ENCODE measurements at regions not wholly inside any gene's neighbourhood (a gene's known extent, or its start where the extent isn't known, plus 50 kb on each side); places are given as distances from the start of the nearest gene placed in this dataset.

- POLR2A ChIA-PET: no interaction called here
- H3K9ac ChIP-seq (ENCODE audit: low read length): no peak overlapping the region
- TF ChIP-seq CBX3 (IDR thresholded peaks at IDR 0.05; ENCODE audit: low read depth) (no peak), ELF1 (IDR thresholded peaks at IDR 0.05; ENCODE audit: borderline replicate concordance, low read depth) (no peak), POLR2AphosphoS5 (IDR thresholded peaks at IDR 0.05; ENCODE audit: low read depth, low read length) (no peak), EZH2 (IDR thresholded peaks at IDR 0.05) (no peak), FOSL1 (IDR thresholded peaks at IDR 0.05; ENCODE audit: low read depth) (no peak), YY1 (IDR thresholded peaks at IDR 0.05; ENCODE audit: extremely low read depth, insufficient replicate concordance, low read depth, low read length) (no peak), CEBPB (IDR thresholded peaks at IDR 0.05; ENCODE audit: low read depth) (no peak)
- H4K20me1 ChIP-seq (ENCODE audit: insufficient read depth): no peaks in the 10 kb centered on the region
- no peak overlapping the region for H3K4me2 ChIP-seq (ENCODE audit: low read length)
- DNase-seq (ENCODE audit: low read depth, low spot score) (no peak), ATAC-seq (no peak)
- no peaks in the 10 kb centered on the region for H3K4me1 ChIP-seq (ENCODE audit: control insufficient read depth in 1 of 2, insufficient read depth in 2 of 2, low read length in 2 of 2)
- no peak overlapping the region for H2AFZ ChIP-seq (ENCODE audit: low read depth, low read length, poor library complexity, severe bottlenecking)
- no peaks in the 10 kb centered on the region for H3K79me2 ChIP-seq (ENCODE audit: insufficient read depth, low read length)
- no peak overlapping the region for H3K27ac ChIP-seq (ENCODE audit: low read depth, low read length)
- H3K9me2 ChIP-seq (ENCODE audit: insufficient read depth): no peaks in the 10 kb centered on the region
- intact Hi-C loops (cut with micrococcal nuclease): no loop called here
- no peaks in the 10 kb centered on the region for H3K9me3 ChIP-seq (ENCODE audit: control insufficient read depth in 1 of 2, insufficient read depth in 1 of 2, low read depth in 1 of 2, low read length in 2 of 2)
- H3K27me3 ChIP-seq (ENCODE audit: insufficient read depth, low read length): no peaks in the 10 kb centered on the region
- H3K36me3 ChIP-seq (ENCODE audit: control insufficient read depth in 1 of 2, insufficient read depth in 2 of 2, low read length in 2 of 2): no peaks in the 10 kb centered on the region
- RAD21 ChIA-PET (ENCODE audit: low non-redundant PET in 1 of 2, low total read pairs in 2 of 2, uncharacterized antibody in 2 of 2, unreplicated experiment in 2 of 2): no interaction called here
- BruUV-seq (replicated peaks): no TSS peak
- H3K4me3 ChIP-seq (replicated peaks in 1 of 2; ENCODE audit: low read depth in 1 of 2, low read length in 2 of 2): no peak overlapping the region
- CTCF ChIA-PET: no interaction called here
These were observed 74.2 kb downstream of the ARRDC4 start for GRCh38 chr15:98034731-98035130.

- Histone ChIP-seq H3K4me1 (ENCODE audit: control insufficient read depth in 1 of 2, insufficient read depth in 2 of 2, low read length in 2 of 2) (no peaks in the 10 kb centered on the region), H3K79me2 (ENCODE audit: insufficient read depth, low read length) (no peaks in the 10 kb centered on the region), H3K9me2 (ENCODE audit: insufficient read depth) (no peaks in the 10 kb centered on the region), H3K9me3 (ENCODE audit: control insufficient read depth in 1 of 2, insufficient read depth in 1 of 2, low read depth in 1 of 2, low read length in 2 of 2) (no peaks in the 10 kb centered on the region), H3K27ac (ENCODE audit: low read depth, low read length) (no peak overlapping the region), H3K4me3 (replicated peaks in 1 of 2; ENCODE audit: low read depth in 1 of 2, low read length in 2 of 2) (no peak overlapping the region), H4K20me1 (ENCODE audit: insufficient read depth) (no peaks in the 10 kb centered on the region), H3K9ac (ENCODE audit: low read length) (no peak overlapping the region), H2AFZ (ENCODE audit: low read depth, low read length, poor library complexity, severe bottlenecking) (no peak overlapping the region), H3K36me3 (ENCODE audit: control insufficient read depth in 1 of 2, insufficient read depth in 2 of 2, low read length in 2 of 2) (no peaks in the 10 kb centered on the region), H3K4me2 (ENCODE audit: low read length) (no peak overlapping the region), H3K27me3 (ENCODE audit: insufficient read depth, low read length) (0 out of 2 replicates have a peak, but pooled peaks cover 1% of the 10 kb centered on the region)
- no TSS peak for BruUV-seq (replicated peaks)
- DNase-seq (ENCODE audit: low read depth, low spot score): no peak
- ChIA-PET POLR2A (no interaction called here), RAD21 (ENCODE audit: low non-redundant PET in 1 of 2, low total read pairs in 2 of 2, uncharacterized antibody in 2 of 2, unreplicated experiment in 2 of 2) (no interaction called here), CTCF (no interaction called here)
- no peak for TF ChIP-seq FOSL1 (IDR thresholded peaks at IDR 0.05; ENCODE audit: low read depth)
- TF ChIP-seq CTCF (IDR thresholded peaks at IDR 0.05 in 2 of 3, conservative IDR thresholded peaks at IDR 0.05 in 1 of 3; ENCODE audit: borderline replicate concordance in 1 of 3, insufficient read depth in 1 of 3, low read depth in 2 of 3, low read length in 2 of 3): no peak
- TF ChIP-seq ZFX (IDR thresholded peaks at IDR 0.05): no peak
- no peak for TF ChIP-seq EZH2 (IDR thresholded peaks at IDR 0.05)
- no peak for TF ChIP-seq CBX3 (IDR thresholded peaks at IDR 0.05; ENCODE audit: low read depth)
- no peak for TF ChIP-seq CEBPB (IDR thresholded peaks at IDR 0.05; ENCODE audit: low read depth)
- TF ChIP-seq ZNF274 (IDR thresholded peaks at IDR 0.05; ENCODE audit: low read depth, low read length): no peak
- TF ChIP-seq ATF3 (IDR thresholded peaks at IDR 0.05): no peak
- TF ChIP-seq SRF (IDR thresholded peaks at IDR 0.05; ENCODE audit: low read depth): no peak
- no peak for TF ChIP-seq YY1 (IDR thresholded peaks at IDR 0.05; ENCODE audit: extremely low read depth, insufficient replicate concordance, low read depth, low read length)
- no peak for ATAC-seq
- intact Hi-C loops (cut with micrococcal nuclease): no loop called here
These were observed 74.6 kb downstream of the ARRDC4 start for GRCh38 chr15:98035134-98035533.
